ENCODE measurements at regions not wholly inside any gene's neighbourhood (a gene's known extent, or its start where the extent isn't known, plus 50 kb on each side); places are given as distances from the start of the nearest gene placed in this dataset.

DNA sequence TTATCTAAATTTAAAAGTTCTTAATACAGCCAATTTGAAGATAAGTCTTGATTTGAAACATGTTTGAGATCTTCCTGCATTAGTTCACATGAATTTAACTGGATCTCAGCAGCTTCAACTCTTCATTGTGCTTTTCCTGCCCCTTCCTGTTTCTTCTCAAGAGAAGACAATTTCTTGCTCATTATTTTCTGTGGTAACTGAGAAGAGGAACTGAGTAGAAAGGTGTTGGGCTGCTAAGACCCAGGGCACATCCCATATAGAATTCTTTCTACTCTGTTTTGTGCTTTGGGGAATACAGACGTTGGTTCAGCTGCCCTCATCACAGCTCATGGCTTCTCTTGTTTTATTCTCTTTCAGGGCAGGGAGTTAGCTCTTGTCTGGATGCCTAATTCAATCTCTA, 110.2 kb downstream of the SNAPC1 start:
- no peak overlapping the region for H4K91ac ChIP-seq (ENCODE audit: insufficient read length, low read depth, low read length)
- H3K27me3 ChIP-seq (ENCODE audit: insufficient read depth, low read length): no peaks in the 10 kb centered on the region
- TF ChIP-seq, protein P1, sequence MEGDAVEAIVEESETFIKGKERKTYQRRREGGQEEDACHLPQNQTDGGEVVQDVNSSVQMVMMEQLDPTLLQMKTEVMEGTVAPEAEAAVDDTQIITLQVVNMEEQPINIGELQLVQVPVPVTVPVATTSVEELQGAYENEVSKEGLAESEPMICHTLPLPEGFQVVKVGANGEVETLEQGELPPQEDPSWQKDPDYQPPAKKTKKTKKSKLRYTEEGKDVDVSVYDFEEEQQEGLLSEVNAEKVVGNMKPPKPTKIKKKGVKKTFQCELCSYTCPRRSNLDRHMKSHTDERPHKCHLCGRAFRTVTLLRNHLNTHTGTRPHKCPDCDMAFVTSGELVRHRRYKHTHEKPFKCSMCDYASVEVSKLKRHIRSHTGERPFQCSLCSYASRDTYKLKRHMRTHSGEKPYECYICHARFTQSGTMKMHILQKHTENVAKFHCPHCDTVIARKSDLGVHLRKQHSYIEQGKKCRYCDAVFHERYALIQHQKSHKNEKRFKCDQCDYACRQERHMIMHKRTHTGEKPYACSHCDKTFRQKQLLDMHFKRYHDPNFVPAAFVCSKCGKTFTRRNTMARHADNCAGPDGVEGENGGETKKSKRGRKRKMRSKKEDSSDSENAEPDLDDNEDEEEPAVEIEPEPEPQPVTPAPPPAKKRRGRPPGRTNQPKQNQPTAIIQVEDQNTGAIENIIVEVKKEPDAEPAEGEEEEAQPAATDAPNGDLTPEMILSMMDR (conservative IDR thresholded peaks at IDR 0.05): no peak
- Mint-ChIP-seq H3K36me3 (ENCODE audit: insufficient read depth in 1 of 3, low read depth in 3 of 3) (peaks cover 2 to 17% (median 8%) of the 10 kb centered on the region in 3 experiments; a peak in 5 of 7 replicates), H3K9me3 (peaks cover 21 to 22% of the 10 kb centered on the region in 2 experiments; a peak in 4 of 5 replicates), H3K4me1 (peaks cover 9% of the 10 kb centered on the region in 2 experiments; a peak in 3 of 4 replicates), H3K4me3 (no peak overlapping the region), H3K27ac (no peak overlapping the region), H3K27me3 (ENCODE audit: low read depth) (peaks cover 1% of the 10 kb centered on the region; the same call in 1 of the 2 replicates)
- no peaks in the 10 kb centered on the region for H3K79me2 ChIP-seq (ENCODE audit: insufficient read depth, low read length)
- H4K5ac ChIP-seq (ENCODE audit: insufficient read length, low read depth, low read length): no peak overlapping the region
- H2BK15ac ChIP-seq (ENCODE audit: low read depth, low read length): no peak overlapping the region
- WGBS (ENCODE audit: extremely low coverage, insufficient read length, low lambda C conversion rate): no CpG with 5 or more reads among the region's 1 CpG
- H2BK120ac ChIP-seq (ENCODE audit: low read depth, low read length, poor library complexity, severe bottlenecking): no peak overlapping the region
- H3T11ph ChIP-seq (ENCODE audit: low read length): no peak overlapping the region
- H3K4ac ChIP-seq (ENCODE audit: low read depth, low read length): no peak overlapping the region
- H3K14ac ChIP-seq (ENCODE audit: insufficient read depth, low read length): no peak overlapping the region
- no peak overlapping the region for H3K4me2 ChIP-seq (ENCODE audit: insufficient read depth, insufficient read length, low read length)
- no peak overlapping the region for H3K27ac ChIP-seq (ENCODE audit: insufficient read length, low read depth, low read length)
- no peak overlapping the region for H2AFZ ChIP-seq (ENCODE audit: low read length)
- H2BK5ac ChIP-seq (ENCODE audit: insufficient read length, low read length): no peak overlapping the region
- no peak overlapping the region for H2AK5ac ChIP-seq (ENCODE audit: insufficient read length, low read length)
- H4K20me1 ChIP-seq (ENCODE audit: control insufficient read depth, insufficient read depth, insufficient read length): no peaks in the 10 kb centered on the region
- H3K9me3 ChIP-seq (ENCODE audit: control insufficient read depth, low read depth, low read length): no peaks in the 10 kb centered on the region
- no peak for DNase-seq
- H3K23ac ChIP-seq (ENCODE audit: insufficient read length, low read depth, low read length): no peak overlapping the region
- no peaks in the 10 kb centered on the region for H3K79me1 ChIP-seq (ENCODE audit: insufficient read depth, low read depth, low read length, poor library complexity, severe bottlenecking)
- H4K8ac ChIP-seq (replicated peaks; ENCODE audit: insufficient read length, low read depth, low read length): no peak overlapping the region
- no peaks in the 10 kb centered on the region for H3K23me2 ChIP-seq (ENCODE audit: insufficient read length, low read depth, low read length, poor library complexity, severe bottlenecking)
- no peak overlapping the region for H2BK20ac ChIP-seq (ENCODE audit: low read depth, low read length, poor library complexity, severe bottlenecking)
- no peak overlapping the region for H3K56ac ChIP-seq (ENCODE audit: insufficient read length, low read depth, low read length)
- no peak overlapping the region for H2BK12ac ChIP-seq (ENCODE audit: insufficient read length, low read depth, low read length)
- H3K4me1 ChIP-seq (ENCODE audit: insufficient read depth, low read length): no peaks in the 10 kb centered on the region
- no peak overlapping the region for H3K18ac ChIP-seq (ENCODE audit: insufficient read length, low read depth, low read length)
- H3K9ac ChIP-seq (ENCODE audit: extremely low read depth, insufficient read length, low read length): no peak overlapping the region

Data from H9 (cell line).